ENCODE measurements at regions not wholly inside any gene's neighbourhood (a gene's known extent, or its start where the extent isn't known, plus 50 kb on each side); places are given as distances from the start of the nearest gene placed in this dataset.

DNA sequence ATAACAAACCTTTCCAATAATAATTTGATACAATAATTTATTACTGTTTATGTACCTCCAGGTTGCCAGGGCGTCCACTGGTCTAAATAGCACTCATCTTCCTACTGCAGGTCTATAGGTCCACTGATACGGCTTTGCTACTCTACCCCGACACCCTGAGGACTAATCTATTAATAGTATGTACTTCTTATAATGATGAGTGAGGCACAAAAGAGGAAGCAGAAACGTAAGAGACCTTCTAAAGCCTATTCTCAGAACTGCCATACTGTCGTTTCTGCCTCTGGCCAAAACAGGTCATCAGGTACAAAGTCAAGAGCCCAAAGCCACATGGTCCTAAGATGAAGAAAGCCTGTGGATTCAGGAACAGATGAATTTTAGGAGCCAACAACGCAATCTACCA is 163.2 kb upstream of the GRM7 start:
- TF ChIP-seq, protein P1, sequence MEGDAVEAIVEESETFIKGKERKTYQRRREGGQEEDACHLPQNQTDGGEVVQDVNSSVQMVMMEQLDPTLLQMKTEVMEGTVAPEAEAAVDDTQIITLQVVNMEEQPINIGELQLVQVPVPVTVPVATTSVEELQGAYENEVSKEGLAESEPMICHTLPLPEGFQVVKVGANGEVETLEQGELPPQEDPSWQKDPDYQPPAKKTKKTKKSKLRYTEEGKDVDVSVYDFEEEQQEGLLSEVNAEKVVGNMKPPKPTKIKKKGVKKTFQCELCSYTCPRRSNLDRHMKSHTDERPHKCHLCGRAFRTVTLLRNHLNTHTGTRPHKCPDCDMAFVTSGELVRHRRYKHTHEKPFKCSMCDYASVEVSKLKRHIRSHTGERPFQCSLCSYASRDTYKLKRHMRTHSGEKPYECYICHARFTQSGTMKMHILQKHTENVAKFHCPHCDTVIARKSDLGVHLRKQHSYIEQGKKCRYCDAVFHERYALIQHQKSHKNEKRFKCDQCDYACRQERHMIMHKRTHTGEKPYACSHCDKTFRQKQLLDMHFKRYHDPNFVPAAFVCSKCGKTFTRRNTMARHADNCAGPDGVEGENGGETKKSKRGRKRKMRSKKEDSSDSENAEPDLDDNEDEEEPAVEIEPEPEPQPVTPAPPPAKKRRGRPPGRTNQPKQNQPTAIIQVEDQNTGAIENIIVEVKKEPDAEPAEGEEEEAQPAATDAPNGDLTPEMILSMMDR (IDR thresholded peaks at IDR 0.05): no peak
- no peak for TF ChIP-seq POLR2A (IDR thresholded peaks at IDR 0.05)
